NCI-H1694 (cell line): ENCODE measurements at regions not wholly inside any gene's neighbourhood (a gene's known extent, or its start where the extent isn't known, plus 50 kb on each side); places are given as distances from the start of the nearest gene placed in this dataset.

ENCODE experiments used
- DNase-seq: peaks from one replicate; lab custom pipeline; 2025; lab: John Stamatoyannopoulos, UW

DNA sequence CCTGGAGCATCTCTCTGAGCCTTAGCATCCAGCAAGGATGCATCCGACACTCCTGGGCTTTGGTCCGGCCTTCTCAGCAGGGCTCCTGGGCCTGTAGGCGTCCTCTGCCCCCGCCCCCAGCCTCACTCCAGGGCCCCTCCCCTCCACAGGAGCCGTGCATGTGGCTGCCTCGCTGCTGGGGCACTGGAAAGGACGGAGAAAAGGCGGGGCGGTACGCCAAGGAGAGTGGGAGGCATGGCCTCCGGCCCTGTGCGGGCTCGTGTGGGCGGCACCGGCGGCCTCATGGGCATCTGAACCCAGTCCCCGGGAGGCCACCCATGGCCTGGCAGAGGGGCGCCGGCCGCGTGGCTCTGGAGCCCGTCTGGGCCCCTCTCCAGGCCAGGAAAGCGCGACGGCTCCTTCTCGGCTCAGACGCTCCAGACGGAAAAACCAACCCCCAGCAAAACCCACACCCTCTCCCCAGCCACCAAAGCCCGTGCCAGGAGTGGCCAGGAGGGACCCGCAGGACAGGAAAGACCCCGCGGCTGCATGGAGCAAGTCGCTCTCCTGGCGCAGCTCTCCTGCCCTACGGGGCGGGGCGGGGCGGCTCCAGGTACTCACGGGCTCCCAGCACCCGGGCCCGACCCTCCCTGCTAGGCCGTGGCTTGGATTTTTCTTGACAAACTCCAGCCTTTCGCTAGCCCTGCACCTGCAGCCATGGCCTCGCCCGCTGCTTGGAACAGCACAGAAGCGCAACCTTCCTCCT is 419.9 kb downstream of the QKI start:
- DNase-seq, result no peak

DNA sequence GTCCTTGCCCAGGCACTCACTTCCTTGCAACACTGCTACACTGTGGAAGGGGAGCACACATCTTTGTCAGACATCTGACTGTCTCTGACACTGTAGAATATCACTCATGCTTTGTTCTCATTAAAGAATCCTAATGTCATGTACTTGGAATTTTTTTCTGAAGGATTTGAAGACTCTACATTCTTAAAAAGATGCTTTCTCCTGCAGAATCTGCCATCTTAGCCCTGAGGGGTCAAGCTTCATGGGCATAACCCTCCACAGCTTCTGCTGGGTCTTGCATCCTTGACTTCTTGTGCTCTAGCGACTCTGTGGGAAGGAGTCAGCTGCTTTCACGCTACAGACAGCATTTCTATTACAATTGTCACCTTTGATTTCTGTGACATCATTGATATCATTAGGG is 417.2 kb downstream of the QKI start:
- no peak for DNase-seq

DNA sequence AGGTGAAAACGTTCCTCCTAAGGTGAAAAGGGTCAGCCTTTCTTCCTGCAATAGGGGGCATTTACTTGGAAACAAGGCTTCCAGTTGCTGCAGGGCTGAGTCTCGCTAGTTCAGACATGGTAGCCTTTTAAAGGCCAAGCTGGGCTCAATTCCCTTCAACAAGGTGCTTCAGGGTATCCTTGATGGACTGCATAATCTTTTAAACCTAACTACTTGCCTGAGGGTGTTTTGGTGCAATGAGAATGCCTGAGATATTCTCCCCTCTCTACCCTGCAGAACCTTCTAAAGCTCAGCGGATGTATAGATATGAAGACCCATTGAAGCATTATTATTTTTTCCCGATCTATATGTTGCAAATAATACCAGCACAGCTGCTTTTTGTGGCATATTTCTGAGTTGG is 416.1 kb downstream of the QKI start:
- no peak for DNase-seq

DNA sequence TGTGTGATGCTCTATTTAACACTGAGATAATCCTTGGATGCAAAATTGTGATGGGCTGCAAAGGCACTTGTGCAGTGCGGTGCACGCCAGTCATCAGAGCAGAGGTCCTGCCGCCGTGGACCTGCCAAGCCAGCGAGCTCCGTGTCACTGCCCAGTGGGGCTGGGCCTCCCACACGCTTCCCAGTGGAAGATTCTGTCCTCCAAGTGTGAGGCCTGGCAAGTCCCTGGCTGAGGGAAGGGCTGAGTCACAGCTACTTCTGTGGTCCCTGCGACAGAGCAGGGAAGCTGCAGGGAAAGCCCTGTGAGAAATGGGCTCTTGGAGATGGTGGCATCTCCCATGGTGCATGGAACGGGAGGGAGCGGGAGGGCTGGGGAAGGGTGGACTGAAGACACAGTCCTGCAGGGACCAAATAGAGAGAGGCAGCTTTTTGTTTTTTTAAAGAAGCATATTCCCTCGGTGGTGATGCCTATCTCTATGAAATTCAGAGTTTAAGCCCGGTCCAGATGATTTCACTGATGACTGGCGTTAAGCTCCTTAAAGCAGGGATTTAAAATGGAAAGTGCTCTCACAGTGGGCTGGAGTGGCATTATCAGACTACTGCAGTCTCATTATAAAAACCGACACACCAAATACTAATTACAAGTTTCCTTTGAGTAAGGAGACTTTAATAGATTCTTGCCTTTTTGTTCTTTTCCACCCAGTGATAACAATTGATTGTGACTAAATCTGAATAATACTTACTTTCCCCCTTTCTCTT is 413.7 kb downstream of the QKI start:
- no peak for DNase-seq

- DNase-seq, result no peak
Measured at GRCh38 chr6:163827143-163827542, 412.6 kb downstream of the QKI start.

DNA sequence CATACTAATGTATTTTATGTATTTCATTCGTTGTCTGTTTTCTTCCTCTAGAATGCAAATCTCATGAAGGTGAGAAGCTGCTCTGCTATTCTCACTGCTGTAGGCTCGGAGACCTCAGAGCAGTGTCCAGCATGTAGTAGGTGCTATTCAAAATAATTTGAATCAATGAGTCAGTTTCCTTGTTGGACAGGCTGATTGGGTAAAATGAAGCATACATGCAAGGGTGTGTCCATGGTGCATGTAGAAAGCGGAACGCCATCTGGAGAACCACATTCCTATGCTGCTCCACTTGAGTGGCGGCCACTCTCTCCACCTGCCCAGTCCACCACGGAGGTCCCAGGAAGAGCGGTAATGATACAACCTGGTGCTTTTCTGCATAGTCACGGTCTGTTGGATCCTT is 412.1 kb downstream of the QKI start:
- no peak for DNase-seq

GRCh38 chr6:163825033-163825432 is 410.5 kb downstream of the QKI start:
- no peak for DNase-seq

GRCh38 chr6:163823577-163823976 is 409.1 kb downstream of the QKI start:
- DNase-seq, result no peak

DNA sequence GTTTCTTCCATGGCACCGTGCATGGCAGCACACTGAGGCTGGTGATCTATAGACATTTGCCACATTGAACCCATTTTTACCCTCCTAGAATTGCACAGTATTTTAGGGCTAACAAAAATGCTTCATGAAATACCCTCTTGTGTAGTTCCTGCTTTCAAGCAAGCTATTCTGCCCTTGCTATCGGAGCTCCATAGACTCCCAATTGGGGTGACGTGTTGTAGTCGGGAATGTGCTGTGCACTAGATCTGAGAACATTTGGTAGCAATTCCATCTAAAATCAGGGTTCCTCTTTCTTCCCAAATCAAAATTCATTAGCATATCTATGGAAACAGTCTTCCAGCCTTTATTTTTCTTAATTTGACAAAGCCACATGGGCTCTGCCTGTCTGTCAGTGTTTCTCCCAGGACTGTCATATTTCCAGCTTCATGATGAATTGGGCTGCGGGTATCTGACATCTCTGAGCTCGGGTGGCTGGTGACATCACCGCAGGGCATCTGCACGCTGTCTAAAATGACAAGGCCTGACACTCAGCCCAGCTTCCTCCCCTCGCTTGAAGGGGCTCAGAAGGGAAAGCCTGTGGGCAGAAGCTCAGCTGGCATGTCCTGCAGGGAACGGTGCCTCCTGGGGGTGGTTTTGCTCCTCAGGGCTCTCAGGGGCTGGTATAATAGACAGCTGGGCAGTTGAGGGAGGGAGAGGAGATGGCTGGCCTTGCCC is 406.4 kb downstream of the QKI start:
- no peak for DNase-seq

GRCh38 chr6:163820171-163820570 is 405.7 kb downstream of the QKI start:
- DNase-seq, result no peak

GRCh38 chr6:163818719-163819118 is 404.2 kb downstream of the QKI start:
- DNase-seq, result no peak

DNA sequence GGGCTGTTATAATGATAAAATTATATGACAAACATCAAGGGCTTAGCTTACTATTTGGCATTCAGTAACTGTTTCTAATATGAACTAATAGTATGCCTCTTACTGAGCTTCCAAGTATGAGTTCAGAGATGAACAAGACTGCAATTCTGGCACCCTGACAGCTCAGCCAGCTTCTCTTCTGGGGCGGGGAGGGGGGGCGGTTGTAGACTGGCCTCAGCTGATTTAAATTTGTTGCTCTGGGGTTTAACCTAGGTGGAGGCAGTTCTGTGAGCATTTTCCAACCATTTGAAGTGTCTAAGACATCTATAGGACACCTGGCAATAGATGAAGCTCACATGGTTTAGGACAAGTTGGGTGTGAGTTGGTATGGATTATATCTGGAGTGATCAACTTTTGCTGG is 401.9 kb downstream of the QKI start:
- DNase-seq, result no peak

DNA sequence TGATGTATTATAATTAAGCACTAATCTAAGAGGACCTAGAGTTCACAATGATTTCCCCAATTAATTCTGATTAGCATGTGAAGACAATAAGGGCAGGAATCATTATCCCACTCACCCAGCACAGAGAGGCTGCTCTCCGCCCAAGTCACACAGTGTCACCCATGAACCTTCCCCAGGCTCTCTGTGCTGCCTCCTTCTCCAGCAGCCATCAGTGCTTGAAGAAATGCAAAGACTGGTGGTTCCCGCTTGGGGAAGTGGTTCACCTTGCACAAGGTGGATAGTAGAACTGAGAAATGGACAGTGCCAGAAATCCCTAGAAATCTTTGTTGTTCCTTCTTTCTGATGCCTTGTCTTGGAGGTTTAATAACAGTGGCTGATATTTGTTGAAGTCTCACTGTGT is 401.3 kb downstream of the QKI start:
- DNase-seq, result no peak

DNA sequence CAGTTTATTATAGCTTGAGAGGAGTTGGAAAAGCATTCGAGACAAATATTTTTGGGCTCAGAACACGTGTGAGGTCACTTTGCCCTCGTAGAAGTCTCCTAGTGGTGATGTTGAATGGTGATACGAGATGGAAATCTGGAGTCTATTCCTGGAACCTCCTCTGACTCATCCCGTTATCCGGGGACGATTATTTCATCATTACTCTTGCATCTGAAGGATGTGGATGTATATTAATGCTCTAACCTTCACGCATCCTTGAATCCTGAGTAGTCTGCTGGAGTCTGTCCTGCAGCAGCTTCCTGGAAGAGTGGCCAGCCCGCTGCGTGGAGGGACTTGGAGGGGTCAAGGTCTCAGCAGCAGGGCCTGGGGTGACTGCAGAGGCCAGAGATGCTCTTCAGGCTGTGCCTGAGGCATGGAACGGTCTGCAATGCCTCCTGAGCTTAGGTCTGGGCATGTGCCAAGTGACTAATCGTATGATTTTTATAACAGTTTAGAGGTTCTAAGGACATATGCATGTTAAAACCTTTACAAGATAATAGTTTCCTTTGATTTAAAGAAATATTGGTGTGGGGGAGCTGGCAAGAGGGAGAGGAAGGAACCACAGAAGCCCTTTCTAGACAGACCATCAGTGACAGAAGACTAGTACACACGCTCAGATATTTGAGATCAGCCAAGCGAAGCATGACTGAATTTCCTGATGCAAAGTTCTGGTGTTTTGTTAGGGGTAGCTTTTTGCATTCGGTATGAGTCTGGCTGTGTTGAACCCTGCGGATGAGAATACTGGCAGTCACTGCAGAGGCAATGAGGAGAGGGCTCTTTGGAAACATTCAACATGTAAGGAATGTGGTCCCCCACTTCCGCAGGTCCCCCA is 400.2 kb downstream of the QKI start:
- DNase-seq, result no peak

DNA sequence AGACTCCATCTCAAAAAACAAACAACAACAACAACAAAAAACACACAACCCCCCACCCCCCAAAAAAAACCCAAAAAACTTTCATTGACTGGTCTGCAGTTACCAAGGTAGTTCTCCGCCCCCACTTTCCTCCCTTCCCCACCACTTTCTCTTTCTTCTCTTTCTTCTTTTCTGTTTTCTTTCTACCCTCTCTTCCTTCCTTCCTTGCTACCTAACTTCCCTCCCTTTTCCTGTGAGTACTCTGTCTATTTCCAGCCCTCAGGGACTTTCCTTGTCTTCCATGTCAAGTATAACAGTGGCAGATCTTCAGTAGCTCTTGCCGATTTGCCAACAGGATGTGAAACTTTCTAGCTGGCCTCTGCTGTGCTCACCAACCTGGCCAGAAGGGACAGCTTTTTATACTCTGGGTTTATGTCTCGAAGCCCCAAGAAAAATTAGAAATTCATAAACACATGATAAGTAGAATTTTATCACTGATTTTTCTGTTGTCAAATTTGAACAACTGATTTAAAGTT is 399.5 kb downstream of the QKI start:
- no peak for DNase-seq

GRCh38 chr6:163811317-163811716 is 396.8 kb downstream of the QKI start:
- DNase-seq, result no peak

GRCh38 chr6:163809364-163809763 is 394.8 kb downstream of the QKI start:
- DNase-seq, result no peak

- no peak for DNase-seq
Measured at GRCh38 chr6:163808871-163809270, 394.4 kb downstream of the QKI start.

- DNase-seq, result no peak
Measured at GRCh38 chr6:163808231-163808630, 393.7 kb downstream of the QKI start.

DNA sequence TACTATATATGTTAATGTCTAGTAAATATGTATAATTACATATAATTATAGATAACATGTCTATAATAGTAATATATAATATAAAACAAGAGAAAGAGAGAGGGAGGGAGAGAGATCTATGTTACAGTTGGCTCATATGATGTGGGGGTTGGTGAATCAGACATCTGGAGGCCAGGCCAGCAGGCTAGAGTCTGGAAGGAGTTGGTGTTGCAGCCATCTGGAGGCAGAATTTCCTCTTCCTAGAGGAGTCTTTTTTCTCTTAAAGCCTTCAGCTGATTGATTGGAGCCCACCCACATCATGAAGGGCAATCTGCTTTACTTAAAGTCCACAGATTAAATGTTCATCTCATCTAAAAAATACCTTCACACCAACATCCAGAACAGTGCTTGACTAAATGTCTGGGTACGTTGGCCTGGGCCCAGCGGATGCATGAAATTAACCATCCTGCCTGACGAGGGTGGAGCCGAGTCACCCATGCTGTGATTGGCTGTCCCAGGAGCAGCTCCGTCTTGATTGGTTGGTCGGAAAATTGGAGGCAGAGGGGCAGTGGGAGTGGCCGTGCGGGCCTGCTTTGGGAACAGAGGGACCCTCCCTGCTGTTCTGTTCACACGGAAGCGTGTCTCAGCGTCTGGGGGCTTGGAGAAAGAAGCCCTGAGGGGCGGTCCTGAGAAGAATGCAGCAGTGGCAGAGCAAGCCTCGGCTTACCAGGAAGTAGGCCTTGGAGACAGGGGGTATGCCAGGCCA is 392.4 kb downstream of the QKI start:
- no peak for DNase-seq

- no peak for DNase-seq
Measured at GRCh38 chr6:163804991-163805390, 390.5 kb downstream of the QKI start.
